ENCODE measurements at regions not wholly inside any gene's neighbourhood (a gene's known extent, or its start where the extent isn't known, plus 50 kb on each side); places are given as distances from the start of the nearest gene placed in this dataset.

DNA sequence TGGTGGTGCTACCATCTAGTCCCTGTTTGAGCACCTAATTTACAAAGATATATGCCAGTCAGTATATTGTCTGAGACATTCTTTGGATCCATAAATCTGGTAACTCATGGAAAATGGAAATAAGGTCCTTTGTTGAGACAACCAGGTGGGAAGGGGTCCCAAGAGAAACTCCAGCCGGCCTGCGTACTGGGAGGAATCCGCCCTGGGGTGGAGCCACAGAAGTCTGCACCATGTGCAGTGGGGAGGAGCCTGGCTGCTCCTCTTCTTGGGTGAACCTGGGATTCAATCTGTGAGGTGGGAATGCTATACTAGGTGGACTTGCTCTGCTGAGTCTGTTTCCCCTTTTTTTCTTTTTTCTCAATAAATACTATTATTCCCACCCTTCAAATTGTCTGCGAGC, 339.2 kb upstream of the TNRC6C start:
- TF ChIP-seq RAD21 (IDR thresholded peaks at IDR 0.05; ENCODE audit: low read depth) (no peak), FOXM1 (IDR thresholded peaks at IDR 0.05; ENCODE audit: borderline replicate concordance, low read depth) (no peak), TAF1 (IDR thresholded peaks at IDR 0.05; ENCODE audit: low read depth) (no peak)

All from Ishikawa (cell line).